HG03565 (cell line): ENCODE measurements at regions not wholly inside any gene's neighbourhood (a gene's known extent, or its start where the extent isn't known, plus 50 kb on each side); places are given as distances from the start of the nearest gene placed in this dataset.
"Not testable (repeated sequence)": the region's sequence is repeated elsewhere in the genome, so short reads cannot be mapped to it uniquely, and the experiment has no call there.

Experiments used
- ATAC-seq: cut with Tn5 transposase; IDR thresholded peaks from one replicate; pipeline ENCODE4 v1.9.1; 2021; ENCODE audit warnings: mild to moderate bottlenecking, moderate library complexity; ENCODE audit not compliant: unreplicated experiment

DNA sequence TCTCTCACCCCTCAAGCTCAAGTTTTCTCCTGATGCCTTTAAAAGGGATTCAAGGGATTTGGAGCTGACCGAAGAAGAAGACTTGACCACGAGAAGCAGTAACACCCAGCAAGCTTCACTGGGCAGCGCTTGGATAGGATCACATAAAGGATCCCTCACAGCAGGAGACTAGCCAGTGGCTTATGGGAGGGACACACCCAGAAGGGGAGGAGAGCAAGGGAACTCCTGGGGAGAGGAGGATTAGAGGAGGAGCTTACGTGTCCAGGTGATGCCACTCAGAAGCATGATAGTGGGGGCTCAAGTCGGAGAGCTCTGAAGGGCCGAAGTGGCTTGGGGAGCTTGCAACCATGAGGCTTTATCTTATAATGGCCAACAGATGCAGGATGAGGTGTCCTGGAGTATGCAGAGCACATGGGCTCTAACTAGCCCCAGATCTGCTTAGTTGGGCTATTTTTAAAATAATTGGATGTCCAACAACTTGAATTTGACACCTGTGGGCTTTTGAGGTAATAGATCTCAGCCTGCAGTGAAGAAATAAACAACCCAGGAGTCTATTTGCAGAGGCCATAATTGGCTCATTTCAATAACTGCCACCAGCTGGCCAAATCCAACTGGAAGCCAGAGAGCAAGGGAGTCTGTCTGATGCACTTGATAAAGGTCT is 137.9 kb upstream of the EXOC2 start:
- ATAC-seq, result no peak

- no peak for ATAC-seq
These were observed 136.7 kb upstream of the EXOC2 start for GRCh38 chr6:829656-830055.

DNA sequence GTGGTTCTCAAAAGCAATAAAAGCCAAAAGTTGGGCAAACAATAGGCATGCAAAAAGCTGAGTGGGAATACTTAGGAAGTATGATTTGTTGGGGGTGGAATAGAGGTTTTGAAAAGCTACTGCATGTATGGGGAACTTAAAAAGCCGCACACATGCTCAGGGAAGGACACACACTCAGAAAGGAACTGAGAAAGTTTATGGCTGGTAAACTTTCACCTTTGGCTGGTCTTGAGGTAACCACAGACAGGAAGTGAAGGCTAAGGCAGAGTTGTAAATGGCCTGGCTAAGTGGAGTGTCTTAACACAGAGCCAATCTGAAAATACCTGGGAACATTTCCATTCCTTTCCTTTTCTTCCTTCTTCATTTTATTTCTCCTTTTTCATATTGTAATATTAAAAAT is 134.5 kb upstream of the EXOC2 start:
- no peak for ATAC-seq

DNA sequence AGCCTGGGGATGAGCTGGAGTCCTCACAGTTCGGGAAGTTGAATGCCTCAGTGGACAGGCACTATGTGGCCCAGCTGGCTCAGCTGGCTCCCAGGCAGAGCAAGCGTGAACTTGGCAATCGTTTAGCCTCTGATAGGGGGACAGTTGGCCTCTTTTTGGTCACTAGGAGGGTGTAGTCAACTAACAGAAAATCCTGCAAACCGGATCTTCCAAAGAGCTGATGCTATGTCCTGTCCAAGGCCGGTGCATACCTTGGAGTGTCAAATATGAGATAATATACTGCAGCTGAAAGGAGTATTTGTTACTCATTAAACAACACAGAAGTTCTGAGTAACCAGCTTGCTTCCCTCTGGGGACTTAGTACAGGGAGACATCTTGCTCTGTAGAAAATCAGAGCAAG is 126.2 kb upstream of the EXOC2 start:
- no peak for ATAC-seq

DNA sequence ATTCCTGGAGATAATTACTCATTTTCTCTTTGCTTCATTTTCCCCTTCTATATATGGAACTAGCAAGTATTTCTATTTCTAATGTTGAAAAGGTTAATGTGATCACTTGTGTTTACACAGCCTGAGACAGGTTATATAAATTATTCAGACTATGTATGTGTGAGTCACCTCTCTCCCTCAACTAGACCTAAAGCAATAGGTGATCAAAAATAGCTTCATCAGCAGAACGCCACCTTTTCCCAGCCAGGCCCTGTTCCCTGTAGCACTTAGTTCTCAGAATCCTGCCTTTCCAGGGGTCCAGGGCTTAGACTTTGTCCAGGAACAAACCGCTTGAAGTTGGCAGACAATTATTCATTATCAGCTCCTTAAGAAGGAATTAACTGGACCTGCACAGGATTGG is 125.3 kb upstream of the EXOC2 start:
- ATAC-seq, result no peak

GRCh38 chr6:816510-817084 is 123.7 kb upstream of the EXOC2 start:
- ATAC-seq, result no peak

DNA sequence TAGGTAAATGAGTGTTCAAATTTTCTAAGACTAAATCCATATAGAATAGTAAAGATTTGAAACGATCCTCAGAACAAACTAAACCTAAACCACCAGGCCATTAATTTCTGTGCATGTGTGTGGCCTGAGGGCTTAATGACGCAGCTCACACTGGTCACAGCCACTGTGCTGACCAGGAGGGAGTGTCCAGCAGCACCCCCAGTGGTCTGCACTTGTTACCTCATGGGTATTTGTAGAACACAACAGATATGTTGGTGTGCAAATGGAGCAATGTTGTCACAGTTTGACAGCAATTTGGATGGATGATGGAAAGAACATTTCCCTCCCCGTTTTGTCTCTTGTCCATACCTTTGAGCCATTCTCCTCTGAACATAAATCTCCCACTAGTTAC is 122.4 kb upstream of the EXOC2 start:
- ATAC-seq, result no peak

DNA sequence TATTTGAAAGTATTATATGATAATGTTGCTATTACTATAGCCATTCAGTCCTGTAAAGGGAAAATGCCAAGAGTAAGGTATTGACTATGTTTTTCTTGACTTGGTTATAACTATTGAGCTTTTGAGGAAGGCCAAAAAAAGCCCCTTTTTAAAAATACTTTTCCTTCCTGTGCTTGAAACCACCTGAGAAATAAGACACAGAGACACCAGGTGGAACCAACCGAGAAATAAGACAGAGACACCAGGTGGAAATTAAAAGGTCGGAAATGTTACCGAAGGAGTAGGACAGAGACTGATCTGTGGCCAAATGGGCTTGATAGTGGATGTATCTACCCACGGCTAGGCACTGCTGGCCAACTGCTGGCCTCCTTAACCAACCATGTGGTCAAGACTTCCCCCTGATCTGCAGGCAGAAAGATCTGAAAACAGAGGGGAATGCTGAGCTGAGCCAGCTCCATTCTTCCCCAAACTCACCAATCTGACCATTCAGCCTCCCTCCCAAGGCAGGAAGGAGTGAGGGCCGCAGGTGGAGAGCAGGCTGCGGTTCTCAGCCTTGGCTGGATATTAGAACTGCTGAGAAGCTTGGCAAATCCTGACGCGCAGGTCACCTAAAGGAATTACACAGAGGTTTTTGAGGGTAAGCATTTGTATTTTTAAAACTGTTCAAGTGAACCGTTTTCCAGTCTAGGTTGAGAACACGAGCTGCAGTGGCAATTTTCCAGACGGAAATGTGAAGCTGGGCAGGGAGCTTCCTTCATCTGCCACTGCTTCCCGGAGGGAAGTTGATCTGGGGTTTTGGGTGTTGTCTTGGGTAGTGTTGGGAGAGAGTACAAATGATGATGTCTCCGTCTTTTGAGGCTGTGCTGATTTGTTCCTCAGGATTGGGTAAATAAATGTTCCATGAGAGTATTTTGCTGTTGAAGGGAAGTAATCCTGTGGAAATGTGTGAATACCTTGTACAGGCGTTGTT is 121.7 kb upstream of the EXOC2 start:
- no peak for ATAC-seq

DNA sequence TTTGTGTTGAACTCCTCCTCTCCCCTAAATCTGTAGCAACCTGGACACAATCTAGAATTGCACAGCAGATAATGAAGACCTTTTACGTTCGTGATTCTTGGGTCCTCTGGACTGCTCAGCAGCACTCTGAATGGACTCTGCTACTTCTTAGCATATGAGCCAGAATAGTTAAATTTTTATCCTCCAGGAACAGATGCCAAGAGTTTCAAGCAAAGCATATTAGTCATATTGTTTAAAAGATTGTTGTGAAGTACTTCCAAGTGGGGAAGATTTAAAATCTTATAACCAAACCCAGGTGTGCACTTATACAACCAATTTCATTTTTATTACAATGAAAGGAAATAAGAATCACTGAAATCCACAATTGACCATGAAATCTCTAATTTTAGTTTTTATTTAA is 118.9 kb upstream of the EXOC2 start:
- no peak for ATAC-seq

DNA sequence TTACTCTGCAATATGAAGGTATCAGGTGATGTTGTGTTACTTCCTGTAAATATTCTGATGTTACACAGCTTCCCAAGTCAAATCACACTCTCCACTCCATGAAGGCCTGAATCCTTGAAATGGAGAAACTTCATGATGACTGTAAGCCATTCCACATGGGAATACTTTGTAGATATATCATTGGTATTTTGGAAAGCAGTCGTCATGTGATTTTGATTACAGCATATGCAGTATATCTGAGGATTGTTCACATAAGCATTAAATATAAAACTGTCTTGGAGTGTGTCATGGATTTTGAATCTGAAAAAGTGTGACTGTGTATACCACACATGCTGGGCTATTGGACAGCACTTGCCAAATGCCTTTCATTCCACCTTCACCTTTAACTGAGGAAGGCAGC is 118.3 kb upstream of the EXOC2 start:
- no peak for ATAC-seq

- no peak for ATAC-seq
These were observed 111.8 kb upstream of the EXOC2 start for GRCh38 chr6:804771-805170.

DNA sequence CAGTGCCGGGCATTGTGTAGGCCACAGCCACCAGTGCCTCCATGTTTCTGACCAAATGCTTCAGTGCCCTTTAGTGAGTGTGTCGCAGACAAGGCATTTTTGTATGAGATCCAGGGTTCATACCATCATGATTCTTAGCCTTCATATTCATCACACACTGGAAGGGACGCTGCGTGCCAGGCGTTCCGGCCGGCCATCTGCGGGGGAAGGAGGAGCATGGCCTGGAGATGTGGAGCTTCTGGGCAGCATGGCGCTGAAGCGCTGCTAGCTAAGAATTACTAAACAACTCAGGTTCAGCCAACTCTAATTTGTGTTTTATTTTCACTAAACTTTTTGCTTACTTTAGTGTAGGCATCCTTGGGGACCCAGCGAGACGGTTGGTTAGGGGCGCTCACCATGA is 111.4 kb upstream of the EXOC2 start:
- no peak for ATAC-seq

DNA sequence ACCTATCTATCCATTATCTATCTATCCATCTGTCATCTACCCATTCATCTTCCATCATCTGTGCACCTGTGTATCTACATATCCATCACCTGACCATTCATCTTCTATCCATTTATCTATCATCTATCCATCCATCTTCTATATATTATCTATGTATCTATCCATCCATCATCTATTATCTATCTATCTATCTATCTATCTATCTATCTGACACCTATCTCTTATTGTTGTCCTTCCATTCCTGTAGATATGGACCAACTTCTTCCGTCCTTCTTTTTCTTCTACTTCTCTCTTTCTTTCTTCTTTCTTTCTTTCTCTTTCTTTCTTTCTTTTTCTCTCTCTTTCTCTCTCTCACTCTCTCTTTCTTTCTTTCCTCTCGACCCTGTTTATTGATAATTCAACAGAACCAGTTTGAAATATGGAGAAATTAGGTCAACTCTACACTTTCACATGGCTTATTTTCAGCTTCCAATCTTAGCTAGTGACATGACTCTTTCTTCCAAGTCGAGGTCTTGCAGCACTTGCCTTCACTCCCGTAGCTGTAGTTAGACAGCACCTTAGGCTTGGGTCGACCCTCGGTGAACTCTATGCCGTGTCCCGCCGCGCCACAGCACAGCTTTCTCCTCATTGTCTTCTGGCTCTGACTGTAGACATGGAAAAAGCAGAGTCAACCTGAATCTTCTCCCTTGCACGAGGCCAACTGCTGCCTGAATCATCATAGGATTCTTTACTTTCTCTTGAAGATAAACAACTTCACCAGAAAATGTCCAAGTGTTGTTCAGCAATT is 110.4 kb upstream of the EXOC2 start:
- ATAC-seq, result no peak

DNA sequence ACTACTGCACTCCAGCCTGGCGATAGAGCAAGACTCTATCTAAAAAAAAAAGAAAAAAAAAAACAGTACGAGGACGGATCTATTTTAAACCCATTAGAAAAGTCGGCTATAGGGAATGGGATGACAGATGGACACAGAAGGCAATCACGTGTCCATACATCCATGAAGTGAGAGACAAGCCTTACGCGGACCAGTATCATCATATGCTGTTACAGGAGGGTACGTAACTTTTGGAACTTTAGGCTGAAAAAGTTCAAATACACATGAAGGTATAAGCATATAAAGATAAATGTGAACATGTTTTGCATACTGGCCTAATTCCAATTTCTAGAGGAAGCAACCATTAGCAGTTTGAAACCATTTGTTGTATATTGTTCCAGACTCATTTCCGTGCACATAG is 109.8 kb upstream of the EXOC2 start:
- no peak for ATAC-seq

- not testable (repeated sequence) for ATAC-seq
These were observed 109.3 kb upstream of the EXOC2 start for GRCh38 chr6:802223-802622.

DNA sequence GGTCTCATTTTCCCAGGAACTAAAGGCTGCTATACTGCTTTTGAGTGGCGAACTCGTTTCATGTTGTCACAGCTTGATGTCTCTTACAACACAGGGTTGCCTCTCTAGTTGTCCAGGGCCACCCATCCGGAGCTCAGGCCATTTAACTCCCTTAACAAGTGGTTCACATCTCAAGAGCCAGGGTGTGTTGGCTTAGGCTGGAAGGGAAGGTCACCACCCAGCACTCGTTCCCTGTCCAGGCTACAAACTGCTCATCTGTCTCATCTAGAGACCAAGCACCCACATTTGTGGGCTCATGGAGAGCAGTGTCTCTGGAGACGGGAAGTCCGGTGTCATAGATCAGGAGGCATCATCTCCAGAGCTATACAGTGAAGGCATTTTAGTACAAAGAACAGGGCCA is 106.8 kb upstream of the EXOC2 start:
- no peak for ATAC-seq

- no peak for ATAC-seq
These were observed 104.6 kb upstream of the EXOC2 start for GRCh38 chr6:797479-798077.

- no peak for ATAC-seq
These were observed 102.2 kb upstream of the EXOC2 start for GRCh38 chr6:795046-795685.

- no peak for ATAC-seq
These were observed 100.3 kb upstream of the EXOC2 start for GRCh38 chr6:793261-793660.

GRCh38 chr6:792662-793061 is 99.7 kb upstream of the EXOC2 start:
- ATAC-seq, result no peak
